ENCODE measurements at regions not wholly inside any gene's neighbourhood (a gene's known extent, or its start where the extent isn't known, plus 50 kb on each side); places are given as distances from the start of the nearest gene placed in this dataset.

DNA sequence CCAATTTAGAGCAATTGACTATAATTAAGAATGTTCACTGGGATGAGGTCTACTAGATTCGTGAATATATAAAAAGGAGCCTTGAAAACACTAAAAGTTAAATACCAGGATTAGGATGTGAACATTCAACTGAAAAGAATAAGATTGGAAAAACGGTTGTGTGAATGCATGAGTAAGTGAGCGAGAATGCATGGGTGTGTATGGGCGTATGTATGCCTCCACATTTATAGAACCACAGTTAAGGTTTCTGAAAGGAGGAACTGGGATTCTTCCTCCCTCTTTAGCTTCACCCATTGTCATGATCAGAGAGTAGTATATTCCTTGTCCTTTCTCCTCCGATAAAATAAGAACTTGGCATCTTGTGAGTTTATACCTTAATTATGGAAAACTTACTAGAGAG lies 151.1 kb upstream of the UBE2E3 start:
- no peak for TF ChIP-seq KLF9 (tag by site-specific recombination; IDR thresholded peaks at IDR 0.05; ENCODE audit: low read depth)
- no peak for TF ChIP-seq CTCF (tag by site-specific recombination; IDR thresholded peaks at IDR 0.05)
- no peak for TF ChIP-seq ZNF354C (tag by site-specific recombination; IDR thresholded peaks at IDR 0.05; ENCODE audit: borderline replicate concordance, low read depth)
- TF ChIP-seq GLIS2 (tag by site-specific recombination; IDR thresholded peaks at IDR 0.05) = no peak
- TF ChIP-seq ZNF585B (tag by site-specific recombination; IDR thresholded peaks at IDR 0.05) = no peak
- no peak for TF ChIP-seq FEZF1 (tag by site-specific recombination; IDR thresholded peaks at IDR 0.05)
- no peak for TF ChIP-seq ZFP41 (tag by site-specific recombination; IDR thresholded peaks at IDR 0.05; ENCODE audit: borderline replicate concordance)
- TF ChIP-seq ZNF133 (tag by site-specific recombination; IDR thresholded peaks at IDR 0.05) = no peak
- TF ChIP-seq ZIC2 (tag by site-specific recombination; IDR thresholded peaks at IDR 0.05) = no peak
- TF ChIP-seq ZNF561 (tag by site-specific recombination; IDR thresholded peaks at IDR 0.05; ENCODE audit: borderline replicate concordance) = no peak
